GM19238 (cell line): ENCODE measurements at regions not wholly inside any gene's neighbourhood (a gene's known extent, or its start where the extent isn't known, plus 50 kb on each side); places are given as distances from the start of the nearest gene placed in this dataset.

Experiments used
- DNase-seq: peaks from one replicate; pipeline ENCODE4 v3.0.0; 2011; ENCODE audit warnings: low spot score; ENCODE audit not compliant: insufficient read length

GRCh38 chr9:99436616-99437015, 214.5 kb downstream of the SEC61B start:
- no peak for DNase-seq

- DNase-seq: no peak
These were observed 215.1 kb downstream of the SEC61B start for GRCh38 chr9:99437145-99437544.

GRCh38 chr9:99438596-99438995, 216.5 kb downstream of the SEC61B start:
- no peak for DNase-seq

- DNase-seq: no peak
These were observed 219.7 kb downstream of the SEC61B start for GRCh38 chr9:99441829-99442228.

- DNase-seq: no peak
These were observed 223.3 kb downstream of the SEC61B start for GRCh38 chr9:99445371-99445891.

GRCh38 chr9:99445920-99446319, 223.8 kb downstream of the SEC61B start:
- no peak for DNase-seq

GRCh38 chr9:99447951-99448350, 225.9 kb downstream of the SEC61B start:
- DNase-seq: no peak

- DNase-seq: no peak
These were observed 227.6 kb downstream of the SEC61B start for GRCh38 chr9:99449726-99450125.

GRCh38 chr9:99451112-99451606, 229.1 kb downstream of the SEC61B start:
- no peak for DNase-seq

- DNase-seq: no peak
These were observed 235.3 kb downstream of the SEC61B start for GRCh38 chr9:99457406-99457805.

GRCh38 chr9:99457981-99458380, 235.9 kb downstream of the SEC61B start:
- no peak for DNase-seq

- no peak for DNase-seq
These were observed 237.8 kb downstream of the SEC61B start for GRCh38 chr9:99459919-99460318.

GRCh38 chr9:99463131-99463530, 241.0 kb downstream of the SEC61B start:
- no peak for DNase-seq

GRCh38 chr9:99464568-99464967, 242.5 kb downstream of the SEC61B start:
- DNase-seq: no peak

GRCh38 chr9:99465231-99465907, 243.3 kb downstream of the SEC61B start:
- DNase-seq: no peak

GRCh38 chr9:99466104-99466503, 244.0 kb downstream of the SEC61B start:
- no peak for DNase-seq

- no peak for DNase-seq
These were observed 244.7 kb downstream of the SEC61B start for GRCh38 chr9:99466781-99467180.

GRCh38 chr9:99471033-99471432, 249.0 kb downstream of the SEC61B start:
- no peak for DNase-seq

GRCh38 chr9:99472240-99472915, 250.3 kb downstream of the SEC61B start:
- no peak for DNase-seq

- DNase-seq: no peak
These were observed 250.8 kb downstream of the SEC61B start for GRCh38 chr9:99472916-99473245.

- no peak for DNase-seq
These were observed 252.1 kb downstream of the SEC61B start for GRCh38 chr9:99474186-99474585.

- no peak for DNase-seq
These were observed 253.5 kb downstream of the SEC61B start for GRCh38 chr9:99475401-99476065.
